Occipital lobe (tissue), 1 donor: ENCODE measurements at regions not wholly inside any gene's neighbourhood (a gene's known extent, or its start where the extent isn't known, plus 50 kb on each side); places are given as distances from the start of the nearest gene placed in this dataset.

Source experiments
- DNase-seq: peaks from one replicate; lab custom pipeline; 2025; lab: John Stamatoyannopoulos, UW

DNA sequence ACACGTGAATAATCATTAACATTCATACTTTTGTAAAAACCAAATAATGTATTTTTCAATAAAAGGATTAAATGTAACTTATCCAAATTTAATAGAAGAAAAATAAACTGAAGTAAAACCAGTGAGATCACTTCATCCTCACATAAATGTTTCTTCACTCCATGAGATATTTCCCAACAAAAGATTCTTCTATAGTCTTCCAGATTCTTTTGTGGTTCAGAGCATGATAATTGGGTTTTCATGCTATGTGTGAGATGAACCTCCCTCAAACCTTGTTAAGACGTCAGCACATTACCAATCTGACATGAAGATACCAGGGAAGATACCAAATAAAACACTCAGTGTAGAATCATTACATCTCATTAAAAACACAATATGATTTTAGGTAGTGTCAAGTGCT is 62.9 kb upstream of the OXGR1 start:
- no peak for DNase-seq

DNA sequence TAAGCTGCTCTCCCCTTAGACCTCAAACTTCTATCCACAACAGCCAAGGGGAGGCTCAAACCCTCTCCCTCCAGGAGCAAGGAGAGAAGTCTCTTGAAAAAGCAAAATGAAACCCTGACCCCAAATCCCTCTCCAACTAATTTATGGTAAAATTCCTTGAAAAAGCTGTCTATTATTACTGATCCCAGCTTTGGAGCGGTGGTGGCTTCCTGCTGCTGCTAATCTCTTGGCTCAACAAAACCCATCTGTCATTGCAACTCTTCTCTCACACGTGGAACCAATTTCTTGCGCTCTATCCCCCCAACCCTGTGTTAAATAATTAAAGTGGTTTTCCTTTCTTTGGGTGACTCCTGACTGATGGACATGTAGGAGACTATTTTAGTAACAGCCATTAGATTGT is 64.1 kb upstream of the OXGR1 start:
- DNase-seq, result no peak

DNA sequence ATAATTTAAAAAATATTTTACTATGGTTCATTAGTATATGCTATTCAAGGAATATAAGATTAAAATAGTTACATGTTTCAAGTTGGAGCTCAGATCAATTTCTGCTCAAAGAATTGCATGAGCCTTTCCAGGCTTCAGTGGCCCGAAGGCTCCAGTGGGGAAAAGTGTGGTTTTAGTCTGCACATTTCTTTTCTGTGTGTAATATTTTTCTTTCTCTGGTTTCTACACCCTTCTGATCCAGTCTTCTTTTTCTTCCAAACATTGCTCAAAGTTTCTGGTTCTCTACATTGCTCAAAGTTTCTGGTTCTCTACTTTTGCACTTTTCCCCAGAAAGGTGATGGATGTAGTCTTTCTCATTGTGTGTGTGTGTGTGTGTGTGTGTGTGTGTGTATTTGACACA is 64.7 kb upstream of the OXGR1 start:
- no peak for DNase-seq

DNA sequence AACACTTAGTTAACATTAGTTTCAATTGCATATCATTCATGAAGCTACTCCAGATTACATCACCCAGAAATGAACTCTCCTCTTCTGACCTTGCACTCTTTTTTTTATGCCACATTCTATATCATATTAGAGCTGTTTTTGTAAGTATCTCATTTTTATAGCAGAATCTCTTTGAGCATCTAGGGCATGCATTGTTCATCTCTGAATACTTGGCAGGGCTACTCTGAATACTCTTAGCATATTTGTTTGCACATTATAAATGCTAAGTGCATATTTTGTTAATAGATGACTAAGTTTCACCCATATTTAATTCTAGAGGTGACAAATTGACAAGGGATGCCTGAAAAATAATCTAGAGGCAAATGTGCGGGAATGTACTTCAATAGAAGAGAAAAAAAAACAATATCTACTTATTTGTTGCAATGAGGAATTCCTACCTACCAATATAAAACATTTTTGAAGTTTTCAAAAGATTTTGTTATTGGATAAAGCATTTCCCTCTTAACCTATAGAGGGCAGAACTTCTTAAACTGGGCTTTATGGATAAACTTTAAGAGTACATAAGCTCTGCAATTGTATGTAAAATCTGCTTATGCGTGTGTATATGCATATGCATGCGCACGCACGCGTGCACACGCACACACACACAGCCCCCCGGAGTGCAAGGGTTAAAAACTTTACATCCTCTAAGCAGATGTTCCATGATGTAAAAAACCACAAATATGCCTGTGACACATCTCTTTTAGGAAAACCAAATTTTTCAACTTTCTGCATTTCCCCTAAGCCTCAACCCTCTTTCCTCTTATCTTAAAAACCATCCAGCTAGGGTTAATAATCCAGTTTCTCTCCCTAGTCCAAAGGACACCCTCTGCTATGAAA is 73.0 kb upstream of the OXGR1 start:
- no peak for DNase-seq

DNA sequence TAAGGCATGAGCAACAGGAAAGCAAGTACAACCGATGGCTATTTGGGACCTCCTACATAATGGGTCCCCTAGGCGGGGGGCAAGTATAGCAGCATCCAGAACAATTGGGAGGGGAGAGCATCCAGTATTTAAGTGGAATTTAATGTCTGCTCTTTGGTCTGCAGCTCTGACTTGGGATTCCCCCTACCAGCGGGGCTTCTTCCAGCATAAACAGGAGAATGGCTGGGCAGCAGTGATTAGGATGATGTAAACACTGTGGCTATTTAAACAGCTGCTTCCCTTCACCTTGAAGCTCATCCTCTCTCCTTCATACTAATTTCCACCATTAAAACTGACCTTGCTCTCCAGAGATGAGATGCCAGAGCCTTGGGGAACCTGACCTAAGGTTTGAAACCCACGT is 73.9 kb upstream of the OXGR1 start:
- DNase-seq, result no peak

DNA sequence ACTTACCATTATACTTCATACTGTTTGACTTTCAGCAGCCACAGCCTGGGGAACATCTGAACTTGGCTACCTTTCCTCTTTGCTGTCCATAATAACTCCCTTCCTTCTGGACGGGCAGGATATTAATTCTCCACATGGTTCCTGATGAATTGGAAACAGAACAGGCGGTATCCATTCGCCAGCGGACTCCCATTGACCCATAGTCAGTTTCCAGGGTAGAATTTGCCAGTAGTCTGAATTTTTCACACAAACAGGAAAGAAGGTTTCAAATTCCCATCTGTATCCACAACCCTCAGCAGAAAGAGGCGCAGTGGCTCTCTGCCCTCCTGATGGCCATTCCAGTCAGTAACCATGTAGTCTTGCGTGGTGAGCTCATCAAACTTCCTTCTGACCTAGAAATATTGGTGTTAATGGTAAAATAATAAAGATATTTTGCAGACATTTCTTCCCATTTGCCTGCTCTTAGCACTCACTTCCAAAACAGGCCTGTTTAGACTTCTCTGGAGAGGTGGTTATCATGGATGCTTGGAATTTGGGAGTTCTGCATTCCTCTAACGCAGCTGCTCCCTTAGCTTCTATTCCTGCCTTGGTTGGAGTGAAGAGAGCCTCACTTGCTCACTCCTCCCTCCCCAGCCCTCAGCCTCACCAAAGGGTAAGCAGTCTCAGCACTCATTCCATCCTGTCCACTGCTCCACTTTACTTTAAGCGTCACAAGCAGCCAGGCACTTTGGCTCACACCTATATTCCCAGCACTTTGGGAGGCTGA is 75.0 kb upstream of the OXGR1 start:
- no peak for DNase-seq

DNA sequence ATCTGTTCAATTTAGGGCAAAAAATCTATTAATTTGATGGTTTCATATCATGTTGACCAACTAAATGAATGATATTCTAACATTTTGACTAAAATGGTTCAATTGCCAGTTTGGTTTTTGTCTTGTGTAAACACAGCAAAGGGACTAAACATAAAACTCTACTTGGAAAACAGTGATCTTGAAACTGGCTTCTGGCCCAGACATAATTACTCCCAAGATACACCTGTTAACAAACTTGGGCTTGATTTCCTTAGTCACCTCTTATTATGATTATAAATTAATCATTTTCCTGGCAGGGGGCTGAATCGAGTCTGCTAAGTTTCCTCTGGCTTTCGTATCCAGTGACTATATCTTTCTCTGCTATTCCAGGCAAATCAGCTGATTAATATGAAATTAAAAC is 78.0 kb upstream of the OXGR1 start:
- DNase-seq, result no peak

DNA sequence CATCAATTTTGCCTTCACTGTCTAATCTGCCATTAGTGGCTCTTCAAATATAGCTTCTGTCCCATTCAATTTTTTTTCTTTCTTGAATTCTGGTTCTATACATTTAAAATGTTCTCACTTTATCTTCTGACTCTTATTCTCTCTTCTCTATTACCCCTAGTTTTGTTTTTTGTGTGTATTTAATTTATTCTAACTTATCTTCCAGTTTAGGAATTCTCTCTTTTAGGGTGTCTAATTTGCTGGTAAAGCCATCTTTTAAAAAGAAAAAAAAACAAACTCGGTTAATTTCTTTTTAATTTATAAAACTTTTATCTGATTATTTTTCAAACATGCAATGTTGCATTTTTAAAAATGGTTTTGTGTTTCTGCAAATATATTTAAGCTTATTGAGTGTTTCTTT is 80.3 kb upstream of the OXGR1 start:
- DNase-seq, result no peak

DNA sequence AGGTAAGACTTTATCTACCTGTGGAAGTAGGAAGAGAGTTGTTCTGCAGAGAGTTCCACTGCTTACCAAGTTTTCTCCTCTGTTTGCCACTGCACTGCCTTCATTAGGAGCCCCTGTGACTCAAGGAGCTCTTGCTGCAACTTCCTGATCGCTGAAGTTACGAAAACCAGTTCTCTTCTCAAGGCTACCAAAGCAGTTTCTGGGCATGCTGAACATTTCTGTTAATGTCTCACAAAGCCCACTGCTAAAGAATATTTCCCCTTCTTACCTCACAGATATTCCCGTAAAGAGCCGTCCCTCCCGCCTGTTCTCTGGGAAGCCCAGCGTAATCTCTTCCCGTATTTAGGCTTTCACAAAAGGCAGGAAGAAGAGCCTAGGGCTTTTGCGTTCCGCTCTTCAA is 82.6 kb upstream of the OXGR1 start:
- no peak for DNase-seq

DNA sequence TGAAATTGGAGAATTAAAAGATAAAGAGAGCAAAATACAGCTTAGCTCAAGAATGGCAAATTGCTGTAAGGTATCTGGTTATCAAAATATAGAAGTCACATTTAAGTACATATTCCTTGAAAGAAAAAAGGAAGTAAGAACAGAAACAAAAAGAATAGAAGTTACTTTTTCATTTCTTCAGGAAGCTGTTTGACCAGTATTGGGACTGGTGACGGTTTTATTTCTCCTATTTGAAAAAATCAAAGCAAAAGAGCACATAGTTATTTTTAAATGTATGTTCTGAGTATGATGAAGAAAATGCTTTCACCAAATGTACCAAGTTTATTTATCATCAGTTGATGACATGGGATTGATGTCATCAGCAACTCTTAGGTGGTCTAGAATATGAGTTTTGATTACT is 83.1 kb upstream of the OXGR1 start:
- no peak for DNase-seq

DNA sequence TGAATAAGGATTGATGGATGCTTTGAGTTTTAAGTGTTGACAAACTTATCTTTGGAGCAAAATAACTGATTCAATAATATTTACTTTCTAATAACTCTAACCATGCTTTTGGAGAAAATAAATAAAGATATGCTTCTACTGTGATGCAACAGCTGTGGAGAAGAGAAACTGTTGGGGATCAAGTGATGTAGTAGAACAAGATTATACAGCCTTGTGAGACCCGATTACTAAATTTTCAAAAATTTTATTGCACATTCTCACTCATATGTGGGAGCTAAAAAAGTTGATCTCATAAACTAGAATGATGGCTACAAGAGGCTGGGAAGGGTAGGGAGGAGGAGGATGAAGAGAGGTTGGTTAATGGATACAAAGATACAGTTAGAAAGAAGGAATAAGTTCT is 85.5 kb upstream of the OXGR1 start:
- DNase-seq, result no peak

DNA sequence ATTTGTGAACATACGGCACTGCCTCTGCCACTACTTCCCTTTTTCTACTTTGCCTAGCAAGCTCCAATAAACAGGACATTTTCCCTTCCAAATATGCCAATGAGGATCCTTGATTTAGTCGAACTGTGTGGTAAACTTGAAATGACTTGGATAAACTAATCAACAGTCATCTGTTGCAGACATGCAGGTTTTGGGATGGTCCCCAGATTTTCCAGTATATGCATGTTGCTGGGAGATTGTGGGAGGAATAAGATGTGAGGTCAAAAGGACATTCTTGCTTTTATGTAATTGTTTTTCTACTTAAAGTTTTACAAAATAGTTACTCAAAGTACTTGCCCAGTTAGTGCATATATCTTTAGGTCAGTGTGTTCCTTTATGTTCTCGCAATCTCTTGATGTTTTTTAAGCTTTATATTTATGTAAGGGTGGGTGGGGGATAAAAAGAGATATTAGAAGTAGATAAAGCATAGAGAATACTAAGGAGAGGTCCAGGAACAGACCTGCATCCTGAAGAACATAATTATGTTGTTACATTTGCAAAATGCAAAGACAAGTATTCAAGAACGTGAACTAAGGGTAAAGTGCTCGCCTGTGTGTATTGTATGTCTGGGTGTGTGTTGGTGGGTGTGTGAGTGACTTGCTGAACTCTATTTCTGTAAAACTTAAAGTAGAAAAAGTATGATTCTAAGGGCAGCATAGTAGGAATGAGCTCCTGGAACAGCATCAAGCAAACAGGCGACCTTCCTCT is 88.4 kb upstream of the OXGR1 start:
- DNase-seq, result no peak

DNA sequence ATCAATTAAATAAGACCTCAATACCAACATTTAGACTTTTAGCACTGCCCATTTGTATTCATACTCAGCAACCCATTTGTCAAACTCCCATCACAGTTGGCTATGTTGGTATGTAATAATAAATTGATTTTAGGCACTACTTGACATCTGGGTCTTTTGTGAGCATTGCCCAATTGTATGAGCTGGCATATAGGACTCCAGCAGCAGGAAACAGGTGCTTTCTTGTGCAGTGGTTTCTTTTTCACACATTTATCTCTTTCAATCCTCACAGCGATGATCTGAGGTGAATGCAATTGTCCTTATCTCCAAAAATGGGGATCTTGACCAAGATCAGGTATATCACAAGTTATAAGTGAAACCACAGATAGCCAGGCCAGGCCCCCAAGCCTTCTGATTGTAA is 96.9 kb upstream of the OXGR1 start:
- DNase-seq, result no peak

DNA sequence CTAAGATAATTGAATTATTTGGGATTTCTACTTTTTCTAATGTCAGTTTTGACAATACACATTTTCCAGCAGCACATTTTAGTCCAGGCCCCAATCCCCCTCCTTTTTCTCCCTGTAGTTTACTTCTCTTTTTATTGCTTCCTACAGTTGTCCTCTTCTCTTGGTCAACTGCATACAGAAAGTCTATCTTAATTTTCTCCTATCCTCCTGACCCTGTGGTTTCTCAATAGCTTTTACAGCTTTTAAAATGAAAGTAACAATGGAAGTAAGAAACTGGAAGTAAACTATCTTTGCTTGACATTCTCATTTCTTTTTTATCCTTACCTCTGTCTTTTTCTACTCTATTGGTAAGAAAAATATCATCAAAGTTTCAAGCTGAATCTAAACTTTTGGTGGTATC is 106.5 kb upstream of the OXGR1 start:
- no peak for DNase-seq

DNA sequence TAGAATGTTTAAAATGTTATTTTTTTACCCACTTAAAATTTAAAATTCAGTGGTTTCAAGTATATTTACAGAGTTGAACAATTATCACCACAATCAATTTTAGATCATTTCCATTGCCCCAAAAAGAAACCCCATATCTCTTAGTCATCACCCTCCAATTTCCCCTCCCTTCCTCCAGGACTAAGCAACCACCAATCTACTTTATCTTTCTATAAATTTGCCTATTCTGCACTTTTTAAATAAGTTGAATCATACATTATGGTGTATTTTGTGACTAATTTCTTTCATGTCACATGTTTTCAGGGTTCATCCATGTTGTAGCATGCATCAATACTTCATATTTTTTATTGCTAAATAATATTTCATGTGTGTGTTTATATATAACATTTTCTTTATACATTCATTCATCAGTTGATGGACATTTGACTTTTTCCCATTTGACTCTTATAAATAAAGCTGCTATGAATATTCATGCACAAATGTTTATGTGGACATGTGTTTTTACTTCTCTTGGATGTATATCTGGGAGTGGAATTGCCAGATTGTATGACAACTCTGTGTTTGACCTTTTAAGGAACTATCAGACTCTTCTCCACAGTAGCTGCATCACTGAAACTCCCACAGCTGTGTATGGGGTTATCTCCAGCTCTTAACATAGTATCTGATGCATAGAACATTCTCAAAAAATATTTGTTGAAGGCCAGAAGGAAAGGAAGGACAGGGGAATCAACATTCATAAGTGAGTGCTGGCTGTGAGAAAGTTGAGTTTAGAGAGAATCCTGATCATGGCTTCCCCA is 107.8 kb upstream of the OXGR1 start:
- no peak for DNase-seq

DNA sequence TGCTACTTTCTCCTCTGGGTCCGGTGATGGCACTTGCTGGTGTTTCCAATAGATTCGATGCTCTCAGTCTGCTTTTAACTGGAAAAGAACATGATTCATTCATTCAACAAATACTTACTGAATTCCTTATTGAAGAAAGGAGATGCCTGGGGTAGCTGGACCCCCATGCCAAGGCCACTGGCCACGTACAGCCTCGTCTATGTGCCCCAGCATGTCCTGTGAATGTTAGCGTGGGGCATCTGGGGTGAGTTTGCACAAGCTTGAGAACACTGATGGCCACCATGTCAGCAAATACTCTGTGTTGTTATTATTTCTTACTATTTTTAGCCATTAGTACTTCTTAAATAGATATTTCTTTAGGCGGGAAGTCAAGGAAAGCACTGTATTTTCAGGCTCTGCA is 112.0 kb upstream of the OXGR1 start:
- DNase-seq, result no peak

DNA sequence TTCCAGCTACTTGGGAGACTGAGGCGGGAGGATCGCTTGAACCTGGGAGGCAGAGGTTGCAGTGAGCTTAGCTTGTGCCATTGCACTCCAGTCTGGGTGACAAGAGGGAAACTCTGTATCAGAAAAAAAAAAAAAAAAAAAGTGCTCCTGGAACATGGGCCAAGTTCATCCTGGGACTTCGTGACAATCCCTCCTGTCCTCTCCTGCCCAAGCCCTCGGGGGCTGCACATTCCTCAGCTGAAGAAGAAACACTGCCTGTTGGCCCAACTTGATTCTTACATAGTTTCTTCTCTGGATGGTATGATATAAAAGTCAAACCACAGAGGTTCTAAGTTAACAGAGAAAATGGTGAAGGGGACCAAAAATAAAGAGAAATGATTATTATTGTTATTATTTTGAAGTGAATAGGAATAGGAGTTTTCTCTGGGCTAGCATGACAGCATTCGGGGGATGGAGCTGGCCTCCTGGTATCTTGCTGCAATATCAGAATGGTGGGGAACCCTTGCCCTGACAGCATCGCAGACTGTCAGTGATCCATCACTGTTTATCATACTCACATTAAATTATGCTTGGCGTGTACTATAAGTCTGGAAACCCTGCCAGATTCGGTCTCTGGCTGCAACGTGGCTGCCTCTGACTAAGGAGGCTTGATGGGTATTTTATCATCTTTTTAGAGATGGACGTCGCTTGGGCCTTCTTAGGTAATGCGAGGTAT is 113.7 kb upstream of the OXGR1 start:
- DNase-seq, result no peak

DNA sequence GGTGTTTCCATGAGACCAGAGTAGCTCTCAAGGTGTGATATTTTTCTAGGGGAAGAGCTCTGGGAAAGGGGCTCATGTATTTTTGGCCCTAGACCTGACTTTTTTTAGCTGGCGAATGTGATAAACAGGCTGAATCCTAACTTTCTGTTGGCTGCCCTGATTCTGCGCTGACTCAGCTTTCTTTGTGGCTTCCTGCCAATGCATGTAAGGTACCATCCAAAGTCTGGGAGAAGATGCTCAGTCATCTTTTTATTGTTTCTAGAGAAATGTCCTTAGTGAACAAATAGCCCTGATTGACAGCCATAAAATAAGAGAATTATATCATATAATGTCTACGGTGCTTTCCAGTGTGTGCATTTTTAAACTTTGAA is 113.6 kb upstream of the MBNL2 start:
- DNase-seq, result peak; percentile 27

DNA sequence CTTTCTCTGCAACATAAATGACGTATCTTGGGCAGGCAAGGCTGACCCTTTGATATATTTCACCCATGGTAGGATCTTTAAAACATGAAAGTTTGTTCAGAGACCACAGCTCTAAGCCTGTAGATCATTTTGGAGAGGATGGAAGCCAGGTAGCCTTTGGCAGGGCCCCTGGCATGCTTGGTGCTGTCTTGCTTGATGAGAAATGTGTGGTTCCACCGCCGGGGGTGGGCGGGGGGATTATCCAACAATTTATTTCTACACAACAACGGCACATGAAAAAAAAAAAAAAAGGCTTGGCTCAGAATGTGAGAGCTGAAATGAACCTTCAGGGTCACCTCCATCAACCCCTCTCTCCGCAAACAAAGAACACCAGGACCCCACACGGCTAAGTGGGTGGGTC is 112.9 kb upstream of the MBNL2 start:
- no peak for DNase-seq

DNA sequence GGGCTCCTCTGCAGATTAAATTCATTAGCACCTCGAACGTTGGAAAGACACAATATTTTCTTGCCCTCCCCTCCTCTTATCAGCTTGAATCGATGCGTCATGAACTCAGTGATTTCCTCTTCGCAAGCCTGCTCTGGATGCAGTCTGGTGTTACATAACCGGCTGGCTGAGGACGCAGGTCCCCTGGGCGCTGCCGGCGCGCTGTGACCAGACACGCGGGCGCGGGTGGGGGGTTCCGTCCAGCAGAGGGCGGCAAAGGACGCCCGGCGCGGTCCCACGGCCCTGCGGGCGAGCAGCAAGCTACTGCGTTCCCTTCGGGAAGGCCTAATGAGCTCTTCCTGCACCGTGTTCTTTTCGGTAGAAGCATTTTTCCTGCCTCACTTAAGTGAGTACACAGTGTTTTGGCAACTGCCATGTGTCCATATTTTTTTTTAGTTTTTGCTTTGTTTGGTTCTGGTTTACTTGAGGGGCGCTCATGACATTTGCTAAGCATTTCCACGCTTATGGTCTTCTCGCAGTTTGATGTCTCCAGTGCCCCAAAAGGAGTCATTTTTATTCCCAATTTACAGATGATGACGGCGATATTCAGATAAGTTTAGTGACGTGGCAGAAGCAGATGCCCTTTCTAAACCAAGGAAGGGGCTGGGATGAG is 112.2 kb upstream of the MBNL2 start:
- DNase-seq, result peak; percentile 87
